Caco-2 (cell line): ENCODE measurements at regions not wholly inside any gene's neighbourhood (a gene's known extent, or its start where the extent isn't known, plus 50 kb on each side); places are given as distances from the start of the nearest gene placed in this dataset.

Source experiments
- BruUV-seq: library from RNA; stranded (reverse); fragments of 400-500 nt; replicated peaks from 2 replicates; lab custom pipeline; 2021; lab: Mats Ljungman, UMichigan
- CTCF ChIA-PET: fragments of 300-600 bp; sonication (Branson Sonifier 250); formaldehyde crosslinking; loops from one replicate; lab custom pipeline; 2022; ENCODE audit warnings: antibody characterized with exemption; lab: Charles Lee
- POLR2A ChIA-PET: fragments of 300-600 bp; sonication (Branson Sonifier 250); formaldehyde crosslinking; loops from one replicate; lab custom pipeline; 2022; ENCODE audit warnings: antibody characterized with exemption; lab: Charles Lee
- DNase-seq, 2 experiments: peaks; one replicate each; pipeline versions ENCODE4 v3.0.0 to v3.0.0-alpha.2; 2020 to 2022
- H3K27me3 ChIP-seq: replicated peaks from 2 replicates; pipeline ENCODE4 v1.6.0; 2011; ENCODE audit warnings: low read length; ENCODE audit not compliant: control insufficient read depth, insufficient read depth
- H3K36me3 ChIP-seq: 2 replicates; pipeline ENCODE4 v1.5.1; 2011; ENCODE audit warnings: low read length; ENCODE audit not compliant: control insufficient read depth, insufficient read depth
- H3K4me1 ChIP-seq: fragments of 250-450 bp; sonication (Bioruptor Pico); 2 replicates; pipeline ENCODE4 v1.5.1; 2020; ENCODE audit warnings: mild to moderate bottlenecking
- H3K4me3 ChIP-seq: 2 replicates; pipeline ENCODE4 v1.5.1; 2011; ENCODE audit warnings: low read depth, mild to moderate bottlenecking, control low read depth, low read length
- H3K9me3 ChIP-seq: fragments of 250-450 bp; sonication (Bioruptor Pico); 2 replicates; pipeline ENCODE4 v1.5.1; 2020; ENCODE audit warnings: mild to moderate bottlenecking, moderate library complexity
- H3K27ac Mint-ChIP-seq: one replicate; pipeline ENCODE4 v1.8.0; 2022; ENCODE audit warnings: mixed read lengths; ENCODE audit not compliant: unreplicated experiment
- H3K27me3 Mint-ChIP-seq: one replicate; pipeline ENCODE4 v1.8.0; 2022; ENCODE audit warnings: mixed read lengths; ENCODE audit not compliant: insufficient read depth, unreplicated experiment
- H3K36me3 Mint-ChIP-seq: one replicate; pipeline ENCODE4 v1.8.0; 2022; ENCODE audit warnings: mild to moderate bottlenecking, mixed read lengths; ENCODE audit not compliant: insufficient read depth, unreplicated experiment
- H3K4me1 Mint-ChIP-seq: one replicate; pipeline ENCODE4 v1.8.0; 2022; ENCODE audit warnings: low read depth, mixed read lengths; ENCODE audit not compliant: unreplicated experiment
- H3K4me3 Mint-ChIP-seq: one replicate; pipeline ENCODE4 v1.8.0; 2022; ENCODE audit warnings: mild to moderate bottlenecking, moderate library complexity, mixed read lengths; ENCODE audit not compliant: unreplicated experiment
- H3K9me3 Mint-ChIP-seq: one replicate; pipeline ENCODE4 v1.8.0; 2022; ENCODE audit warnings: mixed read lengths; ENCODE audit not compliant: unreplicated experiment
- CTCF ChIP-seq, 2 experiments: fragments of 200-600 bp in 1 of 2; IDR thresholded peaks; 1 replicate in 1 of 2; 2 replicates in 1 of 2; pipeline versions ENCODE4 v1.5.1 to v1.8.0; 2011 to 2022; ENCODE audit warnings: antibody characterized with exemption in 1 of 2, control low read depth in 1 of 2, inconsistent platforms in 1 of 2, low read depth in 1 of 2, low read length in 1 of 2, mild to moderate bottlenecking in 1 of 2, moderate library complexity in 1 of 2; ENCODE audit not compliant: insufficient read depth in 1 of 2, severe bottlenecking in 1 of 2, unreplicated experiment in 1 of 2
- intact Hi-C: fragments of 100-400 bp; cut with micrococcal nuclease; formaldehyde crosslinking; loops from one replicate; pipeline ENCODE4 v1.10.0; 2022; ENCODE audit not compliant: unreplicated experiment

DNA sequence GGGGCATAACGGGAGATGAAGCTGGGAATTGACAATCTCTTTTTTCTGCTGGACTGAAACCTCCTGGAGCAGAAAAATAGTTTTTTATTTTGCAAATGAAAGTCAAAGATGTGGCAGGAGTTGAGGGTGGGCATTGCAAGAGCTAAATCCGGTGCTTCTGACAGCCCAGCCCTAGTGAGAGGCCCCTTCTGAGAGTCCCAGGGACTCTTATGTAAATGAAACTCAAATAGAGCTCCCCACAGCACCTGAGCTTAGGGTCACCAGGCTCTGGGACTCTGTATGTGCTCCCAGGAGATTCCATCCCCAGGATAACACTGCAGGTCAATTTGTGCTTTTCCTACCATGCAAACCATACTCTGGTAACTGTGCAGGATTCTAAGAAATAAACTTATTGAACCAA is 192.8 kb downstream of the ANKRD30B start:
- H3K4me1 Mint-ChIP-seq, result peaks cover 7% of the 10 kb centered on the region
- TF ChIP-seq CTCF (IDR thresholded peaks at IDR 0.05; ENCODE audit: insufficient read depth in 1 of 2, low read depth in 1 of 2, low read length in 1 of 2, severe bottlenecking in 1 of 2, unreplicated experiment in 1 of 2), result no peak
- no peaks in the 10 kb centered on the region; the same call in 1 of the 2 replicates for H3K4me1 ChIP-seq
- H3K4me3 ChIP-seq, result no peak overlapping the region
- no peaks in the 10 kb centered on the region for H3K27me3 ChIP-seq
- H3K36me3 Mint-ChIP-seq, result no peaks in the 10 kb centered on the region
- no peaks in the 10 kb centered on the region for H3K27me3 Mint-ChIP-seq
- no peak for DNase-seq
- no peaks in the 10 kb centered on the region for H3K9me3 Mint-ChIP-seq
- H3K27ac Mint-ChIP-seq, result no peak overlapping the region
- intact Hi-C loops, result no loop called here
- ChIA-PET POLR2A (no interaction called here), CTCF (no interaction called here)
- H3K9me3 ChIP-seq, result no peaks in the 10 kb centered on the region
- no peak overlapping the region for H3K4me3 Mint-ChIP-seq
- no peaks in the 10 kb centered on the region for H3K36me3 ChIP-seq
- BruUV-seq, result no TSS peak

GRCh38 chr18:14941256-14941655 is 193.3 kb downstream of the ANKRD30B start:
- DNase-seq, result no peak
- H3K4me1 Mint-ChIP-seq, result peaks cover 4% of the 10 kb centered on the region
- intact Hi-C loops, result no loop called here
- H3K9me3 ChIP-seq, result no peaks in the 10 kb centered on the region
- no peaks in the 10 kb centered on the region for H3K27me3 Mint-ChIP-seq
- ChIA-PET CTCF (no interaction called here), POLR2A (no interaction called here)
- no peaks in the 10 kb centered on the region for H3K9me3 Mint-ChIP-seq
- no peak overlapping the region for H3K4me3 ChIP-seq
- H3K4me3 Mint-ChIP-seq, result no peak overlapping the region
- no peaks in the 10 kb centered on the region for H3K27me3 ChIP-seq
- no peaks in the 10 kb centered on the region for H3K4me1 ChIP-seq
- H3K36me3 Mint-ChIP-seq, result no peaks in the 10 kb centered on the region
- H3K27ac Mint-ChIP-seq, result no peak overlapping the region
- BruUV-seq, result no TSS peak
- TF ChIP-seq CTCF (IDR thresholded peaks at IDR 0.05; ENCODE audit: insufficient read depth in 1 of 2, low read depth in 1 of 2, low read length in 1 of 2, severe bottlenecking in 1 of 2, unreplicated experiment in 1 of 2), result no peak
- H3K36me3 ChIP-seq, result no peaks in the 10 kb centered on the region

DNA sequence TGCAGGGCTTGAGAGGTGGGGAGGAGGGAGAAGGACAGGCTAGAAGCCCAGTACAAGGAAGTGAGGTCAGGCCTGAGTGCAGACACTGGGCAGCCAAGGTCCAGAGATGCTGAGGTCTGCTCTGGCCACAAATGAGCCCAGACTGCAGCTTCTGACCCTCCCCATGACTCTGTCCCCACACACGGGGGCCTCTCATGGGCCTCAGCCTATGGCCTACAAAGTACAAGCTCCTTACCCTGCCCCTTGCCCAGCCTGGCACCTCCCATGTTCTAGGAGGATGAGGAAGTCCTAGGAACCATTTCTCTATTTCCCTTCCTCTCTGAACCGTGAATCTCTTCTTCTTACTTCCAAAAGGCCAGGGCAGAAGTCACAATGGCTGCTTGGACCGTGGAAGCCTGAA is 193.8 kb downstream of the ANKRD30B start:
- Mint-ChIP-seq H3K9me3 (no peaks in the 10 kb centered on the region), H3K4me1 (no peaks in the 10 kb centered on the region)
- POLR2A ChIA-PET, result no interaction called here

More for the DNA sequence above, 193.8 kb downstream of the ANKRD30B start:
- intact Hi-C loops, result no loop called here
- Mint-ChIP-seq H3K27me3 (no peaks in the 10 kb centered on the region), H3K4me3 (no peak overlapping the region), H3K36me3 (no peaks in the 10 kb centered on the region), H3K27ac (no peak overlapping the region)
- BruUV-seq, result no TSS peak
- CTCF ChIA-PET, result no interaction called here
- TF ChIP-seq CTCF (IDR thresholded peaks at IDR 0.05; ENCODE audit: insufficient read depth in 1 of 2, low read depth in 1 of 2, low read length in 1 of 2, severe bottlenecking in 1 of 2, unreplicated experiment in 1 of 2), result no peak
- Histone ChIP-seq H3K4me1 (no peaks in the 10 kb centered on the region), H3K4me3 (no peak overlapping the region), H3K27me3 (no peaks in the 10 kb centered on the region), H3K9me3 (no peaks in the 10 kb centered on the region), H3K36me3 (no peaks in the 10 kb centered on the region)
- DNase-seq, result no peak
